Activated T-helper 17 cell treated with anti-CD3 and anti-CD28 coated beads, Interleukin-2, amount 50 U/mL, for 72 hours (primary cell): ENCODE measurements at regions not wholly inside any gene's neighbourhood (a gene's known extent, or its start where the extent isn't known, plus 50 kb on each side); places are given as distances from the start of the nearest gene placed in this dataset.

Experiments used
- ATAC-seq: fragments of 150-1000 bp; cut with Tn5 transposase; replicated peaks from 2 replicates; pipeline ENCODE4 v1.10.0; 2021; ENCODE audit warnings: mild to moderate bottlenecking, moderate library complexity
- H3K27ac Mint-ChIP-seq: one replicate; pipeline ENCODE4 v1.8.0; 2022; ENCODE audit warnings: mixed read lengths
- H3K27me3 Mint-ChIP-seq: one replicate; pipeline ENCODE4 v1.8.0; 2022; ENCODE audit warnings: mixed read lengths
- H3K36me3 Mint-ChIP-seq: one replicate; pipeline ENCODE4 v1.8.0; 2022; ENCODE audit warnings: low read depth, mild to moderate bottlenecking, mixed read lengths
- H3K4me1 Mint-ChIP-seq: one replicate; pipeline ENCODE4 v1.8.0; 2022; ENCODE audit warnings: mixed read lengths
- H3K4me3 Mint-ChIP-seq: one replicate; pipeline ENCODE4 v1.8.0; 2022; ENCODE audit warnings: mild to moderate bottlenecking, mixed read lengths
- H3K9me3 Mint-ChIP-seq: one replicate; pipeline ENCODE4 v1.8.0; 2022; ENCODE audit warnings: mixed read lengths

GRCh38 chr11:81892770-81893635, 840.7 kb downstream of the FAM181B start:
- Mint-ChIP-seq H3K4me1 (no peaks in the 10 kb centered on the region), H3K27me3 (peaks cover 6% of the 10 kb centered on the region), H3K4me3 (no peak overlapping the region), H3K27ac (no peak overlapping the region), H3K36me3 (no peaks in the 10 kb centered on the region), H3K9me3 (peaks cover 6% of the 10 kb centered on the region)
- ATAC-seq, result no peak

DNA sequence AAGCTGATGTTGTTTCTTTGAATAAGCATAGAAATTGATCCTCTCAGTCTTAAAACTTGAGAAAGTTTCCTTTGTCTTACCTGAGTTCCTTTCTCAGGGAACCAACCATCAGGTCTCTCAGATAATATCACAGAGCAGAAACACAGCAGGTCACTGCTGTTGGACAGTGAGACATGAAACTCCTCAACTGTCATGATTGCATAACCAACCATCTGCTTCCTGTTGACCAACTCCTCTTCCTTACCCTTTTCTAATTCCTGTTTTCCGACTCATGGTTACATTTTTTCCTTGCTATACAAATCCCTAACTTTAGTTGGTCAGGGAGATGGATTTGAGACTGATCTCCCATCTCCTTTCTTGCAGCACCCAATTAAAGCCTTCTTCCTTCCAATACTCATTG, 845.3 kb downstream of the FAM181B start:
- no peak overlapping the region for H3K4me3 Mint-ChIP-seq
- H3K27me3 Mint-ChIP-seq, result no peaks in the 10 kb centered on the region
- no peaks in the 10 kb centered on the region for H3K9me3 Mint-ChIP-seq
- H3K27ac Mint-ChIP-seq, result no peak overlapping the region
- no peaks in the 10 kb centered on the region for H3K36me3 Mint-ChIP-seq
- H3K4me1 Mint-ChIP-seq, result no peaks in the 10 kb centered on the region
- ATAC-seq, result no peak

GRCh38 chr11:81887671-81888070, 846.0 kb downstream of the FAM181B start:
- H3K4me3 Mint-ChIP-seq, result no peak overlapping the region
- no peak for ATAC-seq
- no peaks in the 10 kb centered on the region for H3K9me3 Mint-ChIP-seq
- no peaks in the 10 kb centered on the region for H3K27me3 Mint-ChIP-seq
- H3K4me1 Mint-ChIP-seq, result no peaks in the 10 kb centered on the region
- H3K27ac Mint-ChIP-seq, result no peak overlapping the region
- H3K36me3 Mint-ChIP-seq, result no peaks in the 10 kb centered on the region

GRCh38 chr11:81886406-81887075, 847.1 kb downstream of the FAM181B start:
- ATAC-seq, result peak; percentile 66
- Mint-ChIP-seq H3K4me1 (no peaks in the 10 kb centered on the region), H3K4me3 (no peak overlapping the region), H3K27me3 (no peaks in the 10 kb centered on the region), H3K36me3 (no peaks in the 10 kb centered on the region), H3K27ac (no peak overlapping the region), H3K9me3 (no peaks in the 10 kb centered on the region)

- Mint-ChIP-seq H3K27ac (no peak overlapping the region), H3K36me3 (no peaks in the 10 kb centered on the region)
- ATAC-seq, result peak; percentile 18
Measured at GRCh38 chr11:81874635-81875034, 859.0 kb downstream of the FAM181B start.

GRCh38 chr11:81870815-81871214, 862.8 kb downstream of the FAM181B start:
- H3K27me3 Mint-ChIP-seq, result no peaks in the 10 kb centered on the region
- no peaks in the 10 kb centered on the region for H3K36me3 Mint-ChIP-seq
- ATAC-seq, result no peak
- peak overlapping the region; percentile 59 for H3K4me3 Mint-ChIP-seq
- peaks cover 3% of the 10 kb centered on the region for H3K9me3 Mint-ChIP-seq
- no peak overlapping the region for H3K27ac Mint-ChIP-seq
- H3K4me1 Mint-ChIP-seq, result peaks cover 14% of the 10 kb centered on the region

More at GRCh38 chr11:81874635-81875034, 859.0 kb downstream of the FAM181B start:
- H3K4me3 Mint-ChIP-seq, result peak overlapping the region; percentile 26
- H3K4me1 Mint-ChIP-seq, result peaks cover 9% of the 10 kb centered on the region
- no peaks in the 10 kb centered on the region for H3K27me3 Mint-ChIP-seq
- no peaks in the 10 kb centered on the region for H3K9me3 Mint-ChIP-seq

DNA sequence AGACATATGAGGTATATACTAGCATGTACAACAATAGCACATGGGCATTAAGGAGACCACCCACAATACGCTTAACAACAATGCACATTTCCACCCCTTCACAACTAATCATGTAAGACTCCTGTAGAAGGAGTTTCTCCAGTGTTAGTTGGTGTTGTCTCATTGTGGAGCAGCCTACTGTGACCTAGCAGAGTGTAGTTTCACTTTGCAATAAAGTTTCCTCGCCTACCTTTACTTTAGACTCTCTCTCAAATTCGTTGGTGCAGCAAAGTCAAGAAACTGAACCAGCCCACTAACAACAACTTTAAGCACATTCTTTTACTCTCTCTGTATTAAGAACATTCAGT, 863.6 kb downstream of the FAM181B start:
- Mint-ChIP-seq H3K36me3 (no peaks in the 10 kb centered on the region), H3K27ac (peak overlapping the region; percentile 15), H3K27me3 (no peaks in the 10 kb centered on the region), H3K9me3 (peaks cover 3% of the 10 kb centered on the region), H3K4me3 (peak overlapping the region; percentile 59), H3K4me1 (peaks cover 10% of the 10 kb centered on the region)
- ATAC-seq, result peak; percentile 75

GRCh38 chr11:81869351-81870065, 864.2 kb downstream of the FAM181B start:
- H3K9me3 Mint-ChIP-seq, result peaks cover 3% of the 10 kb centered on the region
- H3K27me3 Mint-ChIP-seq, result no peaks in the 10 kb centered on the region
- peak overlapping the region; percentile 15 for H3K27ac Mint-ChIP-seq

GRCh38 chr11:81866896-81867295, 866.8 kb downstream of the FAM181B start:
- H3K9me3 Mint-ChIP-seq, result peaks cover 3% of the 10 kb centered on the region
- H3K27ac Mint-ChIP-seq, result no peak overlapping the region
- H3K4me1 Mint-ChIP-seq, result peaks cover 9% of the 10 kb centered on the region
- ATAC-seq, result no peak
- H3K27me3 Mint-ChIP-seq, result no peaks in the 10 kb centered on the region
- H3K4me3 Mint-ChIP-seq, result no peak overlapping the region
- no peaks in the 10 kb centered on the region for H3K36me3 Mint-ChIP-seq

More at GRCh38 chr11:81869351-81870065, 864.2 kb downstream of the FAM181B start:
- Mint-ChIP-seq H3K4me1 (peaks cover 9% of the 10 kb centered on the region), H3K36me3 (no peaks in the 10 kb centered on the region), H3K4me3 (peak overlapping the region; percentile 59)
- peak; percentile 92 for ATAC-seq

- Mint-ChIP-seq H3K4me3 (no peak overlapping the region), H3K36me3 (no peaks in the 10 kb centered on the region), H3K9me3 (no peaks in the 10 kb centered on the region), H3K27ac (no peak overlapping the region), H3K4me1 (no peaks in the 10 kb centered on the region), H3K27me3 (no peaks in the 10 kb centered on the region)
- ATAC-seq, result no peak
Measured at GRCh38 chr11:81857386-81857785, 876.3 kb downstream of the FAM181B start.

GRCh38 chr11:81853791-81854190, 879.9 kb downstream of the FAM181B start:
- H3K27me3 Mint-ChIP-seq, result no peaks in the 10 kb centered on the region
- peaks cover 3% of the 10 kb centered on the region for H3K9me3 Mint-ChIP-seq
- no peaks in the 10 kb centered on the region for H3K36me3 Mint-ChIP-seq
- ATAC-seq, result no peak
- H3K4me1 Mint-ChIP-seq, result peaks cover 4% of the 10 kb centered on the region
- no peak overlapping the region for H3K4me3 Mint-ChIP-seq
- H3K27ac Mint-ChIP-seq, result no peak overlapping the region

GRCh38 chr11:81852896-81853295, 880.8 kb downstream of the FAM181B start:
- no peak for ATAC-seq
- H3K4me1 Mint-ChIP-seq, result peaks cover 4% of the 10 kb centered on the region
- no peak overlapping the region for H3K4me3 Mint-ChIP-seq
- H3K9me3 Mint-ChIP-seq, result peaks cover 3% of the 10 kb centered on the region
- H3K27me3 Mint-ChIP-seq, result no peaks in the 10 kb centered on the region
- H3K36me3 Mint-ChIP-seq, result no peaks in the 10 kb centered on the region
- no peak overlapping the region for H3K27ac Mint-ChIP-seq

- H3K27me3 Mint-ChIP-seq, result no peaks in the 10 kb centered on the region
- no peaks in the 10 kb centered on the region for H3K4me1 Mint-ChIP-seq
- H3K36me3 Mint-ChIP-seq, result no peaks in the 10 kb centered on the region
- ATAC-seq, result no peak
- H3K4me3 Mint-ChIP-seq, result no peak overlapping the region
- no peaks in the 10 kb centered on the region for H3K9me3 Mint-ChIP-seq
- no peak overlapping the region for H3K27ac Mint-ChIP-seq
Measured at GRCh38 chr11:81840380-81840779, 893.3 kb downstream of the FAM181B start.

DNA sequence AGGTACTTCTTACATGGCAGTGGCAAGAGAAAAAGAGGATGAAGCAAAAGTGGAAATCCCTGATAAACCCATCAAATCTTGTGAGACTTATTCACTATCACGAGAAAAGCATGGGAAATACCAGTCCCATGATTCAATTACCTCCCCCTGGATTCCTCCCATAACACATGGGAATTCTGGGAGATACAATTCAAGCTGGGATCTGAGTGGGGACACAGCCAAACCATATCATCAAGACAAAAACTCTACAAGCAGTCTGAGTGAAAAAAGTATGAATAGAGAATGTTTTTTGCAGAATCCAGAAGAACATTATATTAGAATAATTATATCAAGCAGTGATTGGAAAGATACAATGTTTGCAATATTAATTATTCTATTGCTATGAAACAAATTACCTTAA, 893.7 kb downstream of the FAM181B start:
- Mint-ChIP-seq H3K27ac (no peak overlapping the region), H3K4me3 (no peak overlapping the region), H3K27me3 (no peaks in the 10 kb centered on the region), H3K9me3 (no peaks in the 10 kb centered on the region), H3K36me3 (no peaks in the 10 kb centered on the region), H3K4me1 (no peaks in the 10 kb centered on the region)
- no peak for ATAC-seq
